ENCODE measurements at regions not wholly inside any gene's neighbourhood (a gene's known extent, or its start where the extent isn't known, plus 50 kb on each side); places are given as distances from the start of the nearest gene placed in this dataset.

- DNase-seq (ENCODE audit: low read depth), result no peak
These were observed 67.1 kb upstream of the PRKX start for GRCh38 chrX:3780564-3780963.

DNA sequence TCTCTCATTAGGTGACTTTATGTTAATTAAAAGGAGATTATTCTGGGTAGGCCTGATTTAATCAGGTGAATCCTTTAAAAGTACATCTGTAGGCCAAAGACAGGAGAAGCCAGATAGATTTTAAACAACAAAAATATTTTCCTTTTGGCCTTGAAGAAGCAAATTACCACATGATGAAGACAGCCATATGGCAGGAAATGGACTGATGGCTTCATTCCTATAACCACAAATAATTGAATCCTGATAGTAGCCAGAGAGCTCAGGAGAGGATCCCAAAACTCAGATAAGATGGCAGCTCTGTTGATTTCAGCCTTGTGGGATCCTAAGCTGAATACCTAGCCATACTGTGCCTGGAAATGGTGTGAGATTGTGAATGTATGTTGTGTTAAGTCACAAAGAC, 66.1 kb upstream of the PRKX start:
- DNase-seq (ENCODE audit: low read depth), result no peak

GRCh38 chrX:3777416-3777815, 64.0 kb upstream of the PRKX start:
- no peak for DNase-seq (ENCODE audit: low read depth)

DNA sequence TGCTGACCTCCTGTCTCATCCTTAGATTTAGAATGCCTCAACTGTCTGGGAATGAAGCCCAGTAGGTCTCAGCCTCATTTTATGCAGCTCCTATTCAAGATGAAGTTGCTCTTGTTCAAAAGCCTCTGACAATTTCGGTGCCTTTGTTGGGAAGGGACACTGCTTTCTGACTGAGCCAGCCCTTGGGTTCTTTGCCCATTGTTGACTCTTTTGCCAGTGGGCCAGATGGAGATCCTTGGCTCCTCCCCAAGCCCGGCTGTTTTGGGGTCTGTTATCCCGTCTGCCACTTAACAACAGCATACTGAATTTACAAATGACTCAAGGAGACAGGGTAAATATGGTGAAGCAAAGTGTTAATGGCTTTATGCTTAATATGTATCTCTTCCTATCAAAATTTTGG, 58.3 kb upstream of the PRKX start:
- no peak for DNase-seq (ENCODE audit: low read depth)

- no peak for DNase-seq (ENCODE audit: low read depth)
These were observed 55.4 kb upstream of the PRKX start for GRCh38 chrX:3768881-3769280.
